ENCODE measurements at regions not wholly inside any gene's neighbourhood (a gene's known extent, or its start where the extent isn't known, plus 50 kb on each side); places are given as distances from the start of the nearest gene placed in this dataset.

- TF ChIP-seq RFX5 (IDR thresholded peaks at IDR 0.05) (no peak), BHLHE40 (IDR thresholded peaks at IDR 0.05; ENCODE audit: low read depth, low read length) (no peak), EP300 (IDR thresholded peaks at IDR 0.05) (no peak), PHF8 (IDR thresholded peaks at IDR 0.05; ENCODE audit: borderline replicate concordance, low read depth) (no peak), MAX (IDR thresholded peaks at IDR 0.05) (no peak), EHMT2 (IDR thresholded peaks at IDR 0.05; ENCODE audit: low read depth) (no peak), FOSB (CRISPR knock-in tag; IDR thresholded peaks at IDR 0.05) (no peak), MAFK (IDR thresholded peaks at IDR 0.05; ENCODE audit: partially characterized antibody) (no peak), POLR2A (IDR thresholded peaks at IDR 0.05; ENCODE audit: low read length) (no peak), ZNF302 (CRISPR knock-in tag; IDR thresholded peaks at IDR 0.05) (no peak)
- TF ChIP-seq, protein P1, sequence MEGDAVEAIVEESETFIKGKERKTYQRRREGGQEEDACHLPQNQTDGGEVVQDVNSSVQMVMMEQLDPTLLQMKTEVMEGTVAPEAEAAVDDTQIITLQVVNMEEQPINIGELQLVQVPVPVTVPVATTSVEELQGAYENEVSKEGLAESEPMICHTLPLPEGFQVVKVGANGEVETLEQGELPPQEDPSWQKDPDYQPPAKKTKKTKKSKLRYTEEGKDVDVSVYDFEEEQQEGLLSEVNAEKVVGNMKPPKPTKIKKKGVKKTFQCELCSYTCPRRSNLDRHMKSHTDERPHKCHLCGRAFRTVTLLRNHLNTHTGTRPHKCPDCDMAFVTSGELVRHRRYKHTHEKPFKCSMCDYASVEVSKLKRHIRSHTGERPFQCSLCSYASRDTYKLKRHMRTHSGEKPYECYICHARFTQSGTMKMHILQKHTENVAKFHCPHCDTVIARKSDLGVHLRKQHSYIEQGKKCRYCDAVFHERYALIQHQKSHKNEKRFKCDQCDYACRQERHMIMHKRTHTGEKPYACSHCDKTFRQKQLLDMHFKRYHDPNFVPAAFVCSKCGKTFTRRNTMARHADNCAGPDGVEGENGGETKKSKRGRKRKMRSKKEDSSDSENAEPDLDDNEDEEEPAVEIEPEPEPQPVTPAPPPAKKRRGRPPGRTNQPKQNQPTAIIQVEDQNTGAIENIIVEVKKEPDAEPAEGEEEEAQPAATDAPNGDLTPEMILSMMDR (IDR thresholded peaks at IDR 0.05): no peak
Measured at GRCh38 chr21:35938446-35938845, 121.9 kb downstream of the SETD4 start.

Data from A549 (cell line).